Mesendoderm (in vitro differentiated cells): ENCODE measurements at regions not wholly inside any gene's neighbourhood (a gene's known extent, or its start where the extent isn't known, plus 50 kb on each side); places are given as distances from the start of the nearest gene placed in this dataset.

ENCODE experiments used
- DNase-seq: peaks from one replicate; pipeline ENCODE4 v3.0.0; 2013
- H2AK5ac ChIP-seq: 2 replicates; pipeline ENCODE4 v1.6.1; 2013; ENCODE audit warnings: low read length, inconsistent platforms
- H2BK120ac ChIP-seq: 2 replicates; pipeline ENCODE4 v1.6.1; 2013; ENCODE audit warnings: low read depth, mild to moderate bottlenecking, low read length, moderate library complexity, mixed read lengths
- H2BK15ac ChIP-seq: replicated peaks from 2 replicates; pipeline ENCODE4 v1.6.1; 2013; ENCODE audit warnings: low read depth, mild to moderate bottlenecking, moderate library complexity
- H2BK5ac ChIP-seq: 2 replicates; pipeline ENCODE4 v1.6.1; 2013; ENCODE audit warnings: low read length, inconsistent platforms
- H3K18ac ChIP-seq: 2 replicates; pipeline ENCODE4 v1.6.1; 2013; ENCODE audit warnings: mild to moderate bottlenecking, low read length, mixed read lengths
- H3K23ac ChIP-seq: one replicate; pipeline ENCODE4 v1.6.1; 2013; ENCODE audit warnings: low read length
- H3K27ac ChIP-seq: 2 replicates; pipeline ENCODE4 v1.5.1; 2013; ENCODE audit warnings: low read depth, mild to moderate bottlenecking, inconsistent platforms, low read length, moderate library complexity
- H3K27me3 ChIP-seq: 2 replicates; pipeline ENCODE4 v1.6.1; 2013; ENCODE audit warnings: low read length, control low read depth, mild to moderate bottlenecking, inconsistent platforms; ENCODE audit not compliant: insufficient read depth, poor library complexity
- H3K36me3 ChIP-seq: 2 replicates; pipeline ENCODE4 v1.6.1; 2013; ENCODE audit warnings: low read length, inconsistent platforms; ENCODE audit not compliant: control insufficient read depth, insufficient read depth
- H3K4ac ChIP-seq: one replicate; pipeline ENCODE4 v1.6.1; 2013; ENCODE audit warnings: low read depth, mild to moderate bottlenecking, low read length, moderate library complexity
- H3K4me1 ChIP-seq: 2 replicates; pipeline ENCODE4 v1.6.1; 2013; ENCODE audit warnings: low read depth, low read length, inconsistent platforms; ENCODE audit not compliant: control insufficient read depth
- H3K4me2 ChIP-seq: 2 replicates; pipeline ENCODE4 v1.6.1; 2013; ENCODE audit warnings: low read length
- H3K4me3 ChIP-seq: 2 replicates; pipeline ENCODE4 v1.5.1; 2013; ENCODE audit warnings: mild to moderate bottlenecking, low read length
- H3K56ac ChIP-seq: one replicate; pipeline ENCODE4 v1.6.1; 2013; ENCODE audit warnings: low read length
- H3K79me1 ChIP-seq: 2 replicates; pipeline ENCODE4 v1.6.1; 2013; ENCODE audit warnings: low read length, inconsistent platforms
- H3K79me2 ChIP-seq: 2 replicates; pipeline ENCODE4 v1.6.1; 2013; ENCODE audit warnings: mild to moderate bottlenecking, low read length; ENCODE audit not compliant: control insufficient read depth, insufficient read depth
- H3K9ac ChIP-seq: 2 replicates; pipeline ENCODE4 v1.6.1; 2013; ENCODE audit warnings: low read length, inconsistent platforms
- H4K5ac ChIP-seq: one replicate; pipeline ENCODE4 v1.6.1; 2013; ENCODE audit warnings: low read length
- H4K8ac ChIP-seq: one replicate; pipeline ENCODE4 v1.6.1; 2013; ENCODE audit warnings: low read depth, mild to moderate bottlenecking, control low read depth, low read length, moderate library complexity
- WGBS: extraction: QIAGEN DNeasy Blood & Tissue Kit; methylation state at CpG from one replicate; pipeline ENCODE4 v1.1.7; 2013; ENCODE audit warnings: low lambda C conversion rate, missing lambda C conversion rate; ENCODE audit not compliant: insufficient coverage; ENCODE audit errors: extremely low coverage; 5-methylcytosine and 5-hydroxymethylcytosine counted together

DNA sequence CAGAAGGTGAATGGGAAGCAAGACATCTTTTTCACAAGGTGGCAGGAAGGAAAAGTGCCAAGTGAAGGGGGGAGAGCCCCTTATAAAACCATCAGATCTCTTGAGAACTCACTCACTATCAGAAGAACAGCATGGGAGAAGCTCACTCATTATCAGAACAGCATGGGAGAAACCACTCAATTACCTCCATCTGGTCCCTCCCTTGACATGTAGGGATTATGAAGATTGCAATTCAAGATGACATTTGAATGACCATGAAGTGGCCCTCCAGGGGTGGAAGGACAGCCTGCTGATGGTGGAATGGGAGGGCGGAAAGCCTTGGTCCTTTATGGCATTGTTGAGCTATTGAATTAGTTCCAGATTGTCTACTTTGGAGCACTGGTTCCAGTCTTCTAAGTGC is 413.0 kb upstream of the MEX3C start:
- H2BK15ac ChIP-seq, result no peak overlapping the region
- H2BK120ac ChIP-seq, result no peak overlapping the region
- no peak overlapping the region for H3K27ac ChIP-seq
- H3K4me1 ChIP-seq, result peaks cover 7% of the 10 kb centered on the region
- H4K8ac ChIP-seq, result no peak overlapping the region
- no peaks in the 10 kb centered on the region for H3K79me2 ChIP-seq
- no peak overlapping the region for H4K5ac ChIP-seq
- H3K79me1 ChIP-seq, result no peaks in the 10 kb centered on the region
- no peak overlapping the region for H2BK5ac ChIP-seq
- H3K4ac ChIP-seq, result no peak overlapping the region
- no peak overlapping the region for H3K18ac ChIP-seq
- no peak overlapping the region for H2AK5ac ChIP-seq
- no peak overlapping the region for H3K56ac ChIP-seq
- no peak overlapping the region for H3K4me2 ChIP-seq
- H3K9ac ChIP-seq, result no peak overlapping the region
- no peaks in the 10 kb centered on the region for H3K36me3 ChIP-seq
- no peak overlapping the region for H3K23ac ChIP-seq
- WGBS, result no CpG with 5 or more reads among the region's 1 CpG
- H3K27me3 ChIP-seq, result no peaks in the 10 kb centered on the region
- peak; percentile 92 for DNase-seq
- H3K4me3 ChIP-seq, result no peak overlapping the region

DNA sequence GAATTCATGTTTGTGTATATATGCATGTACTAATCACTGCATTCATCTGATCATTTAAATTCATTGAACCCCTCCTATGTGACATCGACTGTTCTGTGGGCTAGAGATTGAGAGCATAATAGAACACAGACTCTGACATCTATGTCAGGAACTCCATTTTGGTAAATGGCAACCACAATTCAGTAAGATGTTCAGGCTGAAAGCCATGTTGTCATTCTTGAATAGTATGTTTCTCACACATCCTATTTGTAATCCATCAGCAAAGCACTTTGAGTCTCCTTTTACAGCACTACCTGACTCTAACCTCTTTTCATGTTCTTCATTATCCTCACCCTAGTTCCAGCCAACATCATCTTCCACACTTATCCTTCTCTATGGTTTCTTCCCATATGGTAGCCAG is 413.8 kb upstream of the MEX3C start:
- Histone ChIP-seq H3K4me1 (peaks cover 7% of the 10 kb centered on the region), H3K56ac (peak overlapping the region; percentile 9), H3K4me3 (no peak overlapping the region), H3K36me3 (no peaks in the 10 kb centered on the region), H3K79me2 (no peaks in the 10 kb centered on the region), H2BK120ac (no peak overlapping the region), H3K9ac (no peak overlapping the region), H2BK15ac (peak overlapping the region; percentile 41), H3K18ac (no peak overlapping the region), H3K23ac (no peak overlapping the region), H4K5ac (no peak overlapping the region), H3K27me3 (no peaks in the 10 kb centered on the region), H3K27ac (no peak overlapping the region), H2AK5ac (peak overlapping the region; percentile 59), H2BK5ac (no peak overlapping the region), H4K8ac (no peak overlapping the region), H3K4me2 (no peak overlapping the region), H3K79me1 (no peaks in the 10 kb centered on the region), H3K4ac (no peak overlapping the region)
- WGBS, result no CpG with 5 or more reads among the region's 1 CpG
- DNase-seq, result no peak

DNA sequence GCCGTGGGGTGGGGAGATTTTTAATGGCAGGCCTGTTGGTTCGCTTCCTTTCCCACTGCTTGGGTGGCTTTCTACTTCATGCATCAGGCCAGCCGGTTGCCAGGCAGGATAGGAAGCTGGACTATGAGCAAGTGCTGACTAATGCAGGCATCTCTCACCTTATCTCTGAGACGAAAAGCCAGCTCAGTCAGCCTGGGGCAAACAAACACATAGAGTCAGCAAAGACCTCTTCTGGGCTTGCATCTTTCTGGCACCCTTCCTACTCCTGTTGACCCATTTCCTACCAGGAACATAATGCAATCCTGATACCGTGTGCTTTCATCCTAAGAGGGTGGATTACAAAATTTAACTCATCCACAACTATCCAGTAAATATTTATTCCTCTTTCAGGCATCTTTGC is 416.6 kb upstream of the MEX3C start:
- H2BK5ac ChIP-seq, result no peak overlapping the region
- H2BK120ac ChIP-seq, result peak overlapping the region; percentile 50
- peak overlapping the region; percentile 67 for H3K27ac ChIP-seq
- H3K18ac ChIP-seq, result peak overlapping the region; percentile 94
- H3K27me3 ChIP-seq, result no peaks in the 10 kb centered on the region
- no peaks in the 10 kb centered on the region for H3K79me2 ChIP-seq
- H4K8ac ChIP-seq, result no peak overlapping the region
- H3K23ac ChIP-seq, result no peak overlapping the region
- no peak overlapping the region for H3K4ac ChIP-seq
- no peak overlapping the region for H2AK5ac ChIP-seq
- H3K36me3 ChIP-seq, result no peaks in the 10 kb centered on the region
- no peak overlapping the region for H3K9ac ChIP-seq
- H3K56ac ChIP-seq, result no peak overlapping the region
- H4K5ac ChIP-seq, result no peak overlapping the region
- peak; percentile 95 for DNase-seq
- H3K4me1 ChIP-seq, result peaks cover 7% of the 10 kb centered on the region
- WGBS, result no CpG with 5 or more reads among the region's 5 CpGs
- no peak overlapping the region for H3K4me2 ChIP-seq
- H2BK15ac ChIP-seq, result no peak overlapping the region
- no peak overlapping the region for H3K4me3 ChIP-seq
- no peaks in the 10 kb centered on the region for H3K79me1 ChIP-seq

DNA sequence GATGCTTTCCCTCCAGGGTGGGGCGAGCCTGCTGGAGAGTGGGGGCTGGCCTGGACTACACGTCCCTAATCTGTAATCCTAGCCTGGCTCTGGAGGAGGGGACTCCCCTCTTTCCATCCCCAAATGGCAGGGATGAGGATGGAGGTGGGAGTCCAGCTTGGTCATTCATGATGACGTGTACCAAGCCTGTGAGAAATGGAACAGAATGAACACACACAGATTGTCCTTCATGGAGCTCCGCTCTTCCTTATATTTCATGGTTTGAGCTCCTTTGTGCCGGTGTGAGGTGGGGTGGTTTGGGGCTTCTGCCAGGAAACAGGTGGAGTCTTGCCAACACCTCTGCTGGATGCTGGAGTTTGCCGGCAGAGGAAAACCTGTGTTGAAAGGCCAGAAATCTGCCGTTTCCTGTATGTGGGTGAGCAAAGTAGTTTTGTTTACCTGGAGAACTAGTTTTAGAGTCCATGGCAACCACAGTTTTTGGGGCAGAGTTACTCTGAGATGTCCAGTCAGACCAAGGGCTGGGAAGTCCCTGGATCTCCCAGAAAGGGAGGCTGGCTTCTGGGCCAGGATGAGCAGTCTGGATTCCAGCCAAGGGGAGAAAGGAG is 417.6 kb upstream of the MEX3C start:
- Histone ChIP-seq H3K4me1 (peaks cover 6% of the 10 kb centered on the region), H3K79me2 (no peaks in the 10 kb centered on the region), H2BK120ac (peak overlapping the region; percentile 46), H3K27ac (no peak overlapping the region), H3K56ac (peak overlapping the region; percentile 52), H3K27me3 (no peaks in the 10 kb centered on the region), H3K23ac (no peak overlapping the region), H3K9ac (no peak overlapping the region), H3K4ac (peak overlapping the region; percentile 73), H3K79me1 (no peaks in the 10 kb centered on the region), H2BK15ac (no peak overlapping the region), H3K4me3 (no peak overlapping the region), H3K18ac (peak overlapping the region; percentile 69), H3K4me2 (no peak overlapping the region), H4K5ac (no peak overlapping the region), H4K8ac (no peak overlapping the region), H3K36me3 (no peaks in the 10 kb centered on the region), H2BK5ac (no peak overlapping the region), H2AK5ac (no peak overlapping the region)
- no CpG with 5 or more reads among the region's 7 CpGs for WGBS
- DNase-seq, result no peak

DNA sequence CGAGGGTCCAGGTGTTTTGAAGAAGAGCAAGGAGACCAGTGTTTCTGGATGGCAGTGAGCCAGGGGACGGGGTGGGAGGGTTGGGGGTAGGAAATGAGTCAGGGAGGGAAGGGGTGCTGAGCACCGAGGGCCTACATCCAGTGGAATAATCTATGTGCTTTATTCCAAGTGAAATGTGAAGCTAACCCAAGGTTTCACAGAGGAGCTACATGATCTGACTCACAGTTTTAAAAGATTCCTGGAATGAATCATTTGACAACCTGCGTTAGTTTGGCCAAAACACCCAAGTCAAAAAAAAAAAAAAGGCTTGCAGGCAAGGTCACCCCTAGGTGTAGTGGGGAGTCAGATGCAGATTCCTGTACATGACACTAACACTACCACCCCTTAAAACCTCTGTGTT is 419.7 kb upstream of the MEX3C start:
- no peak overlapping the region for H3K56ac ChIP-seq
- no peak overlapping the region for H4K8ac ChIP-seq
- no peak overlapping the region for H3K4me3 ChIP-seq
- no peak overlapping the region for H3K4ac ChIP-seq
- no peak for DNase-seq
- H3K18ac ChIP-seq, result peak overlapping the region; percentile 85
- no peaks in the 10 kb centered on the region for H3K27me3 ChIP-seq
- no peak overlapping the region for H3K23ac ChIP-seq
- no peaks in the 10 kb centered on the region for H3K36me3 ChIP-seq
- no peak overlapping the region for H3K4me2 ChIP-seq
- no peaks in the 10 kb centered on the region for H3K79me1 ChIP-seq
- H3K9ac ChIP-seq, result no peak overlapping the region
- H4K5ac ChIP-seq, result no peak overlapping the region
- H3K79me2 ChIP-seq, result no peaks in the 10 kb centered on the region
- peak overlapping the region; percentile 61 for H3K27ac ChIP-seq
- H2AK5ac ChIP-seq, result no peak overlapping the region
- peaks cover 7% of the 10 kb centered on the region for H3K4me1 ChIP-seq
- peak overlapping the region; percentile 47 for H2BK15ac ChIP-seq
- peak overlapping the region; percentile 70 for H2BK120ac ChIP-seq
- WGBS, result no CpG with 5 or more reads among the region's 4 CpGs
- H2BK5ac ChIP-seq, result no peak overlapping the region
